A549 (cell line): ENCODE measurements at regions not wholly inside any gene's neighbourhood (a gene's known extent, or its start where the extent isn't known, plus 50 kb on each side); places are given as distances from the start of the nearest gene placed in this dataset.

ENCODE experiments used
- ATAC-seq, 2 experiments: fragments of 200-7000 bp in 1 of 2; fragments of >200 bp in 1 of 2; cut with Nextera tagmentation in 1 of 2; cut with Tn5 transposase in 1 of 2; 3 replicates each; pipeline versions ENCODE4 v1.8.0 to v1.9.1; 2018 to 2020; ENCODE audit warnings: mild to moderate bottlenecking in 1 of 2, moderate library complexity in 1 of 2
- CTCF ChIA-PET: fragments of 300-600 bp; sonication (Branson Sonifier 250); formaldehyde crosslinking; extraction: SDS; loops from one replicate; lab custom pipeline; 2021; ENCODE audit warnings: antibody characterized with exemption, inconsistent platforms; lab: Yijun Ruan, JAX
- POLR2A ChIA-PET: fragments of 350-600 bp; formaldehyde crosslinking; extraction: SDS; loops from one replicate; lab custom pipeline; 2021; ENCODE audit warnings: antibody characterized with exemption, inconsistent platforms; lab: Yijun Ruan, JAX
- DNase-seq, 2 experiments: peaks; one replicate each; pipeline versions ENCODE4 v3.0.0 to v3.0.0-alpha.2; 2011 to 2016; ENCODE audit warnings: low read depth in 1 of 2, low spot score in 1 of 2
- FAIRE-seq: peaks from 2 replicates; lab custom pipeline; 2011; peaks lifted over from hg19 to GRCh38; lab: Jason Lieb, UNC
- H3K27ac ChIP-seq, 2 experiments: fragments of >200 bp; sonication (Bioruptor Twin); formaldehyde crosslinking; 3 replicates each; pipeline ENCODE4 v1.5.1; 2016 to 2017
- H3K4me1 ChIP-seq: fragments of >200 bp; sonication (Bioruptor Twin); formaldehyde crosslinking; 3 replicates; pipeline ENCODE4 v1.6.1; 2016
- H3K4me2 ChIP-seq: fragments of >200 bp; sonication (Bioruptor Twin); formaldehyde crosslinking; 3 replicates; pipeline ENCODE4 v1.6.1; 2016
- H3K4me3 ChIP-seq: fragments of >200 bp; sonication (Bioruptor Twin); formaldehyde crosslinking; 3 replicates; pipeline ENCODE4 v1.5.1; 2016
- H3K9me3 ChIP-seq: fragments of >200 bp; sonication (Bioruptor Twin); formaldehyde crosslinking; 3 replicates; pipeline ENCODE4 v1.6.1; 2016
- ATOH8 ChIP-seq: fragments of 250-450 bp; sonication (Bioruptor Pico); IDR thresholded peaks from 2 replicates; pipeline ENCODE4 v1.5.0; 2020; ENCODE audit warnings: low read depth, mild to moderate bottlenecking, moderate library complexity
- BCL3 ChIP-seq: fragments of >200 bp; sonication (Bioruptor Twin); formaldehyde crosslinking; IDR thresholded peaks from 3 replicates; pipeline ENCODE4 v1.6.1; 2016
- CHD2 ChIP-seq: fragments of 150-350 bp; IDR thresholded peaks from 2 replicates; pipeline ENCODE4 v1.6.1; 2014; ENCODE audit warnings: low read length; ENCODE audit not compliant: partially characterized antibody
- E2F6 ChIP-seq: IDR thresholded peaks from 2 replicates; pipeline ENCODE4 v1.6.1; 2012; ENCODE audit warnings: low read depth, borderline replicate concordance
- EHMT2 ChIP-seq: fragments of 200-600 bp; sonication (generic); IDR thresholded peaks from 2 replicates; pipeline ENCODE4 v1.6.1; 2016; ENCODE audit warnings: antibody characterized with exemption, low read depth, mild to moderate bottlenecking, moderate library complexity
- ELK1 ChIP-seq: fragments of 150-350 bp; IDR thresholded peaks from 2 replicates; pipeline ENCODE4 v1.6.1; 2014; ENCODE audit warnings: low read depth, mild to moderate bottlenecking, low read length
- FOSL2 ChIP-seq, 2 experiments: fragments of 450-650 bp in 1 of 2; fragments of >200 bp in 1 of 2; sonication (Bioruptor Twin) in 1 of 2; formaldehyde crosslinking; IDR thresholded peaks; 2 replicates each; pipeline versions ENCODE4 v1.5.0 to v1.6.1; 2016 to 2020; ENCODE audit warnings: mild to moderate bottlenecking in 1 of 2, moderate library complexity in 1 of 2
- GATA3 ChIP-seq: IDR thresholded peaks from 2 replicates; pipeline ENCODE4 v1.6.1; 2012; ENCODE audit warnings: borderline replicate concordance
- HEYL ChIP-seq: fragments of 250-450 bp; sonication (Bioruptor Pico); IDR thresholded peaks from 2 replicates; pipeline ENCODE4 v1.8.0; 2021; ENCODE audit warnings: mild to moderate bottlenecking, moderate library complexity
- HOXA7 ChIP-seq: fragments of 250-450 bp; sonication (Bioruptor Pico); IDR thresholded peaks from 2 replicates; pipeline ENCODE4 v1.5.0; 2020; ENCODE audit warnings: mild to moderate bottlenecking, moderate library complexity
- HOXB13 ChIP-seq: fragments of 250-450 bp; sonication (Bioruptor Pico); IDR thresholded peaks from 2 replicates; pipeline ENCODE4 v1.5.0; 2020; ENCODE audit warnings: low read depth, mild to moderate bottlenecking, moderate library complexity
- JUN ChIP-seq, 2 experiments: fragments of >200 bp; sonication (Bioruptor Twin); formaldehyde crosslinking; IDR thresholded peaks; 2 replicates in 1 of 2; 3 replicates in 1 of 2; pipeline ENCODE4 v1.6.1; 2016 to 2017
- KDM5A ChIP-seq: fragments of 200-600 bp; sonication (generic); IDR thresholded peaks from 2 replicates; pipeline ENCODE4 v1.6.1; 2016; ENCODE audit warnings: antibody characterized with exemption, mild to moderate bottlenecking
- MAFK ChIP-seq: fragments of 450-650 bp; IDR thresholded peaks from 2 replicates; pipeline ENCODE4 v1.6.1; 2014; ENCODE audit not compliant: partially characterized antibody
- PHF8 ChIP-seq: fragments of 200-600 bp; sonication (generic); IDR thresholded peaks from 2 replicates; pipeline ENCODE4 v1.6.1; 2016; ENCODE audit warnings: low read depth, mild to moderate bottlenecking, antibody characterized with exemption, moderate library complexity, borderline replicate concordance
- POLR2A ChIP-seq: IDR thresholded peaks from 2 replicates; pipeline ENCODE4 v1.6.1; 2012; ENCODE audit warnings: mild to moderate bottlenecking, low read length
- POLR2AphosphoS2 ChIP-seq: conservative IDR thresholded peaks from 2 replicates; pipeline ENCODE4 v1.6.1; 2012; ENCODE audit warnings: low read length, improper control_type of control experiment, inconsistent platforms
- RAD21 ChIP-seq, 2 experiments: fragments of >200 bp in 1 of 2; sonication (Bioruptor Twin) in 1 of 2; formaldehyde crosslinking in 1 of 2; IDR thresholded peaks in 1 of 2; conservative IDR thresholded peaks in 1 of 2; 2 replicates in 1 of 2; 3 replicates in 1 of 2; pipeline ENCODE4 v1.6.1; 2012 to 2018; ENCODE audit warnings: inconsistent platforms in 1 of 2
- RARB ChIP-seq: fragments of 250-450 bp; sonication (Bioruptor Pico); IDR thresholded peaks from 2 replicates; pipeline ENCODE4 v1.8.0; 2021; ENCODE audit warnings: mild to moderate bottlenecking, moderate library complexity
- RNF2 ChIP-seq: fragments of 200-600 bp; sonication (generic); IDR thresholded peaks from 2 replicates; pipeline ENCODE4 v1.6.1; 2016; ENCODE audit warnings: low read depth, mild to moderate bottlenecking, antibody characterized with exemption, moderate library complexity, borderline replicate concordance
- TFCP2L1 ChIP-seq: fragments of 250-450 bp; sonication (Bioruptor Pico); IDR thresholded peaks from 2 replicates; pipeline ENCODE4 v1.5.0; 2021; ENCODE audit warnings: mild to moderate bottlenecking
- TP53 ChIP-seq: fragments of 250-450 bp; sonication (Bioruptor Pico); IDR thresholded peaks from 2 replicates; pipeline ENCODE4 v1.5.0; 2021; ENCODE audit warnings: mild to moderate bottlenecking, moderate library complexity
- ZC3H11A ChIP-seq: fragments of 450-650 bp; IDR thresholded peaks from 2 replicates; pipeline ENCODE4 v1.6.1; 2014; ENCODE audit warnings: antibody characterized with exemption, mild to moderate bottlenecking
- ZSCAN20 ChIP-seq: fragments of 250-450 bp; sonication (Bioruptor Pico); IDR thresholded peaks from 2 replicates; pipeline ENCODE4 v1.8.0; 2022; ENCODE audit warnings: mild to moderate bottlenecking, moderate library complexity
- WGBS: methylation state at CpG from one replicate; pipeline ENCODE4 v1.1.6; 2017; ENCODE audit errors: missing lambda C conversion rate; 5-methylcytosine and 5-hydroxymethylcytosine counted together

GRCh38 chr1:163813251-163813650 is 491.5 kb downstream of the NUF2 start:
- no peak for FAIRE-seq
- no peak for DNase-seq
- POLR2A ChIA-PET = no interaction called here
- no peak for ATAC-seq
- H3K27ac ChIP-seq = no peak overlapping the region
- TF ChIP-seq HOXA7 (no peak), RARB (CRISPR knock-in tag) (no peak), HEYL (CRISPR knock-in tag) (no peak), E2F6 (no peak), ZSCAN20 (CRISPR knock-in tag) (no peak), HOXB13 (CRISPR knock-in tag) (no peak), RNF2 (no peak), GATA3 (no peak), EHMT2 (no peak), FOSL2 (IDR thresholded peaks at IDR 0.05) (no peak), FOSL2 (CRISPR knock-in tag; IDR thresholded peaks at IDR 0.05) (no peak), POLR2A (no peak), TP53 (CRISPR knock-in tag) (no peak)
- TF ChIP-seq, all 56 proteins: peak for 0
- WGBS = 29% methylated on average over 2 of the region's 2 CpGs
- CTCF ChIA-PET = no interaction called here
- Histone ChIP-seq H3K4me1 (no peaks in the 10 kb centered on the region), H3K4me3 (no peak overlapping the region), H3K9me3 (no peaks in the 10 kb centered on the region; the same call in 2 of the 3 replicates), H3K4me2 (no peak overlapping the region)

GRCh38 chr1:163820226-163820625 is 498.5 kb downstream of the NUF2 start:
- no peak overlapping the region for H3K4me3 ChIP-seq
- no peak overlapping the region for H3K27ac ChIP-seq
- no peak for DNase-seq
- no peak for FAIRE-seq
- POLR2A ChIA-PET = no interaction called here
- no peaks in the 10 kb centered on the region for H3K4me1 ChIP-seq
- no peak for ATAC-seq
- CTCF ChIA-PET = interaction anchor here (0.6 to 0.7 kb wide), 6 partner anchors 9 to 625 kb away, joined by 3 to 4 read pairs (median 3); no protein-coding TSS in a partner anchor
- H3K9me3 ChIP-seq = no peaks in the 10 kb centered on the region; the same call in 2 of the 3 replicates
- TF ChIP-seq ATOH8 (CRISPR knock-in tag) (no peak), TFCP2L1 (CRISPR knock-in tag) (no peak), PHF8 (no peak), CHD2 (no peak), POLR2AphosphoS2 (no peak), MAFK (no peak), BCL3 (no peak), JUN (IDR thresholded peaks at IDR 0.05) (no peak), KDM5A (no peak), GATA3 (no peak), RAD21 (conservative IDR thresholded peaks at IDR 0.05 in 1 of 2, IDR thresholded peaks at IDR 0.05 in 1 of 2) (no peak), POLR2A (no peak), ZC3H11A (no peak), ELK1 (no peak), FOSL2 (IDR thresholded peaks at IDR 0.05) (no peak), FOSL2 (CRISPR knock-in tag; IDR thresholded peaks at IDR 0.05) (no peak)
- TF ChIP-seq, all 56 proteins: peak for 0
- no peak overlapping the region for H3K4me2 ChIP-seq
